ENCODE measurements at regions not wholly inside any gene's neighbourhood (a gene's known extent, or its start where the extent isn't known, plus 50 kb on each side); places are given as distances from the start of the nearest gene placed in this dataset.

GRCh38 chr11:104731890-104732289 lies 166.4 kb downstream of the CASP12 start:
- Histone ChIP-seq H3K27ac (ENCODE audit: insufficient read depth, low read length) (no peak overlapping the region), H3K56ac (ENCODE audit: extremely low read depth, insufficient read depth, low read length) (no peak overlapping the region), H3K4me1 (ENCODE audit: control insufficient read depth, insufficient read depth, low read length) (no peaks in the 10 kb centered on the region), H3K27me3 (ENCODE audit: control insufficient read depth, insufficient read depth, low read length) (no peaks in the 10 kb centered on the region), H3K9me3 (ENCODE audit: control insufficient read depth, insufficient read depth, low read length) (no peaks in the 10 kb centered on the region), H3K14ac (replicated peaks; ENCODE audit: low read depth, low read length) (no peak overlapping the region), H4K8ac (ENCODE audit: low read depth in 2 of 2, low read length in 2 of 2) (no peak overlapping the region), H3K18ac (ENCODE audit: low read depth, low read length) (no peak overlapping the region), H3K9me1 (ENCODE audit: insufficient read depth, low read length) (no peaks in the 10 kb centered on the region), H2AK5ac (ENCODE audit: low read depth, low read length) (no peak overlapping the region), H3K4ac (ENCODE audit: low read depth, low read length) (no peak overlapping the region), H2BK15ac (ENCODE audit: low read depth, low read length) (no peak overlapping the region), H3K23ac (ENCODE audit: low read depth, low read length) (no peak overlapping the region), H2BK20ac (ENCODE audit: low read depth, low read length) (no peak overlapping the region), H2AK9ac (replicated peaks; ENCODE audit: low read depth, low read length, poor library complexity) (no peak overlapping the region), H3K79me1 (ENCODE audit: low read depth in 1 of 2, low read length in 2 of 2) (no peaks in the 10 kb centered on the region), H4K5ac (ENCODE audit: low read depth, low read length) (no peak overlapping the region), H4K20me1 (ENCODE audit: insufficient read depth, low read length) (no peaks in the 10 kb centered on the region), H3K36me3 (ENCODE audit: control insufficient read depth, insufficient read depth, low read length) (no peaks in the 10 kb centered on the region), H3K4me3 (ENCODE audit: insufficient read depth, low read depth, low read length) (no peak overlapping the region), H3K9ac (ENCODE audit: low read depth, low read length) (no peak overlapping the region), H2BK5ac (ENCODE audit: low read depth, low read length, poor library complexity, severe bottlenecking) (no peak overlapping the region), H2AFZ (replicated peaks; ENCODE audit: low read length, poor library complexity) (no peak overlapping the region), H4K91ac (ENCODE audit: insufficient read depth, low read depth, low read length) (no peak overlapping the region), H2BK120ac (ENCODE audit: low read depth, low read length) (no peak overlapping the region), H3K4me2 (ENCODE audit: low read depth, low read length) (no peak overlapping the region)
- WGBS, 2 experiments (ENCODE audit: extremely low coverage in 2 of 2, insufficient read length in 1 of 2), result no CpG with 5 or more reads among the region's 1 CpG
- in situ Hi-C loops (cut with MboI; ENCODE audit: low sequenced_read_pairs), result no loop called here
- intact Hi-C loops (cut with micrococcal nuclease), result no loop called here
- no peak for ATAC-seq (ENCODE audit: low read depth)
- dilution Hi-C loops (cut with HindIII; ENCODE audit: low sequenced_read_pairs, unreplicated experiment), result no loop called here
- ChIA-PET POLR2A (ENCODE audit: unreplicated experiment) (no interaction called here), CTCF (no interaction called here)
- no peak for DNase-seq
- no TSS peak for BruUV-seq (replicated peaks)
- TF ChIP-seq MAFK (IDR thresholded peaks at IDR 0.05; ENCODE audit: low read depth, low read length), result no peak
- TF ChIP-seq CTCF (conservative IDR thresholded peaks at IDR 0.05; ENCODE audit: low read depth, low read length), result no peak
- no peak for TF ChIP-seq USF2 (IDR thresholded peaks at IDR 0.05; ENCODE audit: low read depth, low read length)
- TF ChIP-seq CEBPB (IDR thresholded peaks at IDR 0.05; ENCODE audit: low read depth, low read length), result no peak
- TF ChIP-seq POLR2A (IDR thresholded peaks at IDR 0.05; ENCODE audit: low read depth, low read length), result no peak
- no peak for TF ChIP-seq RCOR1 (IDR thresholded peaks at IDR 0.05; ENCODE audit: insufficient replicate concordance, low read length)
- no peak for TF ChIP-seq CHD1 (IDR thresholded peaks at IDR 0.05; ENCODE audit: low read depth, low read length)
- no peak for TF ChIP-seq ELK1 (IDR thresholded peaks at IDR 0.05; ENCODE audit: borderline replicate concordance, low read depth, low read length)
- TF ChIP-seq SMC3 (IDR thresholded peaks at IDR 0.05; ENCODE audit: low read depth, low read length), result no peak
- TF ChIP-seq NFE2L2 (IDR thresholded peaks at IDR 0.05; ENCODE audit: low read depth, low read length), result no peak
- TF ChIP-seq BHLHE40 (IDR thresholded peaks at IDR 0.05; ENCODE audit: low read depth, low read length), result no peak
- no peak for TF ChIP-seq FOS (IDR thresholded peaks at IDR 0.05; ENCODE audit: low read depth, low read length)
- TF ChIP-seq RAD21 (IDR thresholded peaks at IDR 0.05; ENCODE audit: low read length), result no peak
- no peak for TF ChIP-seq MXI1 (IDR thresholded peaks at IDR 0.05; ENCODE audit: borderline replicate concordance, low read depth, low read length)
- no peak for TF ChIP-seq MAZ (IDR thresholded peaks at IDR 0.05; ENCODE audit: borderline replicate concordance, low read depth, low read length)
- TF ChIP-seq RFX5 (IDR thresholded peaks at IDR 0.05; ENCODE audit: low read depth, low read length), result no peak

All from IMR-90 (cell line).